NCI-H146 treated with DMSO at 0.1 percent for 48 hours (cell line): ENCODE measurements at regions not wholly inside any gene's neighbourhood (a gene's known extent, or its start where the extent isn't known, plus 50 kb on each side); places are given as distances from the start of the nearest gene placed in this dataset.
A peak's percentile ranks its signal among the peaks of the same experiment; 100 is the strongest.

Experiments
- DNase-seq: peaks from one replicate; lab custom pipeline; 2025; ENCODE audit not compliant: unreplicated experiment; lab: John Stamatoyannopoulos, UW

DNA sequence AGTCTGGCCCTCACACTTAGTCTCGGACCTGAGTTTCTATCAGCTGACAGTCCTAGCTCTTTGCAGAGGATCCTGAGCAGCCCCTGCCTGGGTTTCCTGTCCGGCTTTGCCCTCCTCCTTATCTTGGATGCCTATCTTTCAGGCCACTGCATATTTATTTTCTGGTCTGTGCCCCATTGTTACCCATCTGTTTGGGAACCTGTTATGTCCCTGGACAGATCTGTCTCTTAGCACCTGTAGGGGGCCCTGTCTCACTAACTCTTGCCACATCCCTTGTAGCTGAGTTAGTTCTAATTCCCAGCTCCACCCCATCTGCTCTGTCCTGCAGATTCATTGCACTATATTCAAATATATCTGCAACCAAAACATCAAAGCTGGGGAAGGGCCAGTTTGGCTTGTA lies 514.9 kb upstream of the LCORL start:
- no peak for DNase-seq

DNA sequence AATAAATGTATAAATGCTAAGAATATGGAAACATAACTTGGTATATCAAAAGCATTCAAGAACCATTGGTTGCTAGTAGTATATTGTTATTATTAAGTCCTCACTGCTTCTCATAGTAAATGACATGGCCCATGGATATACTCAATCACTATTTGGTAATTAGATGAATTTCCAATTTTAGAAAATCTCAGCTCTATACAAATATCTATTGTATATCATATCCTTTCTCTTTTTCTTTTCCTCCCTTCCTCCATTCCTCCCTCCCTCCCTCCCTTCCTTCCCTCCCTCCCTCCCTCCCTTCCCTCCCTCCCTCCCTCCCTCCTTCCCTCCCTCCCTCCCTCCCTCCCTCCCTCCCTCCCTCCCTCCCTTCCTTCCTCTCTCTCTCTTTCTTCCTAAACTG lies 514.4 kb upstream of the LCORL start:
- no peak for DNase-seq

DNA sequence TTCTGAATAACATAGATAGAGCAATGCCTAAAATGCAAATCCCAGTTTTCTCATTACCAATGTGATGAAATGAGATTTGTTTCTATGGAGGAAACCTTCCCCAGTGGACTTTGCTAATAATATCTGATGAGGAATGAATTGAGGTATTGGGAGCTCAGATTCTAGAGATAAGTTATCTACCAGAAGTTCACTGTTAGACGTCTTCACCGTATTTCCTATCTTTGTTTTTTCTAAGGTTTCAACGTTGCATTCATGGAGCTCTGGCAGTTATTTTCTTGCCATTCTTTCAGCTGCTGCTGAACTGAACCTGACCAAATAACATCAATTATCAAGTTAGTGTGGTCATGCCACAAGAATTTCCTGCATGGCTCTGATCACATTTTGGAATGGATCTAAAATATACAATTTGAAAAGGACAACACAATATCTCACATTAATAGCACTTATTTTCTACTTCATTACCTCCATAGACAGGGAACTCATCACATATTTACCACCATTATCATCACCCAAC lies 511.8 kb upstream of the LCORL start:
- DNase-seq, result no peak

- DNase-seq, result no peak
Observed at GRCh38 chr4:18531731-18532130, 510.2 kb upstream of the LCORL start.

- DNase-seq, result no peak
Observed at GRCh38 chr4:18529482-18529881, 507.9 kb upstream of the LCORL start.

- DNase-seq, result no peak
Observed at GRCh38 chr4:18524667-18525066, 503.1 kb upstream of the LCORL start.

DNA sequence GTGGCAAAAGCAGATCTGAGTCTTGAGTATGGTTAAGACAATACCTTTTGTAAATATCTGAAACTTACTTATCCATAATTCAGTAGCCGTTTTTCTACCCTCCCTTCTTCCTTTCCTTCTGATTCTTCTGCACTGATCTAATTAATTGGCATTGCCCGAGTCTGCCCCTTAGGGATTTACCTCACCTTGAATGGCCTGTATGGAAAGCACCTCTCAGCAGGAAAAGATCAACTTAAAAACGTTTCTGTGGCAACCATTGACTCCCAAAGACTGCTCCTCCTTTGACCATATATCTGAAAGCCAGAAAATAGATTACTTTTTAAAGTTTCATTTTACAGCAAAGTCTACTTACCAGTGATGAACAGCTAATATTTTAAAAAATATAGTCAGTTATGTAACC lies 496.5 kb upstream of the LCORL start:
- DNase-seq, result no peak

DNA sequence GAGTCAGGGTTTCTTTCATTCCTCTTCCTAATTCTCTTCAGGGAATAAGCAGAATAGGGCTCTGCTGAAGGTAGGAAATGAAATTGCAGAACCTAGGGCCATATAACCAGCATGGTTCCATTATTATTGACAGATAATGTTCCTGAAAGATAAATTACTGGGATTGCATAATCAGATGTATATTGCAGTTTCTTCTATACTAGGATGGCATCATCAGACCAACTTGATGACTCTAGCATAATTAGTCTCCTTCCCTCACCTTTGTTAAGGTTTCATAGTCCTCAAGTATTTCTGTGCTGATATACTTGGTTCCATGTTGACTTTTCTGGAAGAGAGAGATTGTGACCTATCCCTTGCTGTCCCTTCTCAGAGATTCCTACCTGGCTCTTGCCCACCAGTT lies 492.3 kb upstream of the LCORL start:
- no peak for DNase-seq

- DNase-seq, result no peak
Observed at GRCh38 chr4:18512718-18513117, 491.2 kb upstream of the LCORL start.

- DNase-seq, result no peak
Observed at GRCh38 chr4:18511727-18512126, 490.2 kb upstream of the LCORL start.

GRCh38 chr4:18508786-18509185 lies 487.2 kb upstream of the LCORL start:
- DNase-seq, result no peak

DNA sequence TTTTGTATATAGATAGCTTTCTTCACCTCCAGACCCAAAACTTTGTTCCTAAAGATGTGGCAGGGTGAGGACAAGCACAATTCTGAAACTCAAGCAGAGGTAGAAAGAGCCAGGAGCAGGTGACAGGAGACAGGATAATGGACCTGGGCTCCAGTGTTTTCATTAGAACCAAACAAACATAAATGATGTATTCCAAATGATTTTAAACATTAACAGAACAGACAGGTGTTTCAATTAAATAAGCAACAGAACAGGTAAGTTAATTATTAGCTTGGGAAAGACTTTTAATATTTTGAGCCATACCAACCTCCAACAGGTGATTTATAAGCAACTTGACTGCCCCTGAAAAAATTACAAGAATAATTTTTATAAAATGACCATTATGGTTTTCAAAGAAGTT lies 459.4 kb upstream of the LCORL start:
- peak; percentile 24 for DNase-seq

DNA sequence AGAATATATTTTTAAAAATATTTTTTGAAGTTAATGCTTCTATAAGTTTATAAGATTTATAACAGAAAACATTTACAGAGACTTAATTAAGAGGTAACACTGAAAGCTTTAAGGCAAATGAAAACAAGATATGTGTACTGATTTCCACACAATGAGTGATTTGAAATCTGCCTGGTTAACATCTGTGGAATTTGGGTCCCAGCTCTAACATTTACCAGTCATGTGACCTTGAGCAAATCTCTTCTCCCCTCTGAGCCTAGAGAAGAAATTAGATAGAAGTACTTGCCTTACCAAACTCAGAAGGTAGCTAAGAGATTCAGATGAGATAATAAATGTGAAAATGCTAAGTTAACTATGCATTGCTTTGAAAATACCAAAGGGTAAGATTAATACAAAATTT lies 458.8 kb upstream of the LCORL start:
- no peak for DNase-seq

- DNase-seq, result no peak
Observed at GRCh38 chr4:18479825-18480224, 458.3 kb upstream of the LCORL start.

GRCh38 chr4:18463987-18464559 lies 442.5 kb upstream of the LCORL start:
- no peak for DNase-seq

DNA sequence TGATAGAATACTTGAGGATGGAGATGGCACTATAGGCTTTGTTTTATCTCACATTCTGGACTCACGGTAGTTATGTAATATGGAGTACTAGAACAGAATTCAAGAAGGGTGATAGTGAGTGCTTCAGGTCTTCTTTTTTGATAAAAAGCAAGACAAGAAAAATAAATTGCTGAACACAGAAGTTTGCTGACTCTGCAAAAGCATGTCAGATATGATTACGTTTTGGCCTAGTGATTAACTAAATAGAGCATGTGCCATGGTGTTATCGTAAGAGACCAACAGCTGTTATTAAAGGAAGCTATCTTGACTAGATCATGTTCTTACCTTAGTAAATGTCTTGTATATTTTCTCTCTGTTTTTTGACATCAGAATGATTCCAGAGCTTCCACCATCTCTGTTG lies 436.9 kb upstream of the LCORL start:
- DNase-seq, result no peak

DNA sequence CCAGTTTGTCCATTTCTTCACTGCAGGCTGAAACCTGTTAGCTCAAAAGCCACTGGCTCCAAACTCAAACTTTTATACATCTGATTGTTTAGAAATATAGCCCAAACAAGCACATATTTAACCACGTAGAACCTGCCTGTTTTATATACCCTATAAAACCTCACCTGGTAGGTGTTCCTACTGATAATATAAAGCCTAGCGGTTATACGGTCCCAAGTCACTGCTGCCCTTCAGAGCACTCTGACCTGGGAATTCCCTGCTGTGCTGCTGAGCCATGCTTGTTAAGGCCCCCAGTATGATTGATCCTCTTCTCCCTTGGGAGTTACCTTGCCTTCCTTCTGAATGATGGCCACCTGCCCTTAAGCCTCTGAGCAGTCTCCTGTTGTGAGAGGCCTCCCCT lies 432.8 kb upstream of the LCORL start:
- DNase-seq, result no peak

- no peak for DNase-seq
Observed at GRCh38 chr4:18445110-18445509, 423.6 kb upstream of the LCORL start.

DNA sequence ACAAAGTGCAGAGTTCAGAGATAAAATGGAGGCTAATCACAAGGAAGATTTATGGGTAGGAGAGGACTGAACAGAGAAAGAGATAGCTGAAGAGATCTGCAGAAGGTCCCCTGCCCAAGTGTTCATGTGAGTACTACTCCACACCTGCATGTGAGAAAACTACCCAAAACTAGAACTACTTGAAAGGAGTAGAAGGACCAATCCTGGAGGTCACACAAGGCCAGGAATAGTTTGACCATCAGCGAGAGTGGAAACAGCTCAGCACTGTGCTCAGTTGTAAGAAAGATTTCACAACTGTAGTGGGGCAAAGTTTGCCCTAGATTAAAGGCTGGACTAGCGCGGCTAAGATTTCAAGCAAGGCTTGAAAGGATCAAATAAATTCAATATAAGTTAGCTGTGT lies 422.7 kb upstream of the LCORL start:
- no peak for DNase-seq

GRCh38 chr4:18442957-18443356 lies 421.4 kb upstream of the LCORL start:
- no peak for DNase-seq

GRCh38 chr4:18441676-18442075 lies 420.1 kb upstream of the LCORL start:
- no peak for DNase-seq

GRCh38 chr4:18441203-18441590 lies 419.6 kb upstream of the LCORL start:
- peak; percentile 46 for DNase-seq

- peak; percentile 46 for DNase-seq
Observed at GRCh38 chr4:18440527-18441202, 419.1 kb upstream of the LCORL start.
